ENCODE measurements at regions not wholly inside any gene's neighbourhood (a gene's known extent, or its start where the extent isn't known, plus 50 kb on each side); places are given as distances from the start of the nearest gene placed in this dataset.

DNA sequence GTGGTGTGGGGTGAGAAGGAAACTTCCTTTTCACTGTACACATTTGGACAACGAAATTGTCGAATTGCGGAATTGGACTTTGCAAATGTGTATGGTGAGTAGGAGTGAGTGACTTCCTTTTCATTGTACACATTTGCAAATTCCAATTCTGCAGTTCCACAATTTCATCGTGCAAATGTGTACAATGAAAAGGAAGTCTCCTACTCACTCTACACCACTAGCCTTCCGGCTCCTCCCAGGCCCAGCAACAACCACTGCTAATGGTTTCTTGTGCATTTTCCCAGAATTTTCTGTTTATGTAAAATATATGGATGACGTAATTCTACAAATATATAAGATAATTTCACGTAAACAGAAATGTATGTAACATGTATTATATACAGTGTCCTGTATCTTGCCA is 118.5 kb downstream of the ARL4A start:
- no peaks in the 10 kb centered on the region for H3K9me3 ChIP-seq (replicated peaks; ENCODE audit: insufficient read depth, low read length)
- TF ChIP-seq, protein P1, sequence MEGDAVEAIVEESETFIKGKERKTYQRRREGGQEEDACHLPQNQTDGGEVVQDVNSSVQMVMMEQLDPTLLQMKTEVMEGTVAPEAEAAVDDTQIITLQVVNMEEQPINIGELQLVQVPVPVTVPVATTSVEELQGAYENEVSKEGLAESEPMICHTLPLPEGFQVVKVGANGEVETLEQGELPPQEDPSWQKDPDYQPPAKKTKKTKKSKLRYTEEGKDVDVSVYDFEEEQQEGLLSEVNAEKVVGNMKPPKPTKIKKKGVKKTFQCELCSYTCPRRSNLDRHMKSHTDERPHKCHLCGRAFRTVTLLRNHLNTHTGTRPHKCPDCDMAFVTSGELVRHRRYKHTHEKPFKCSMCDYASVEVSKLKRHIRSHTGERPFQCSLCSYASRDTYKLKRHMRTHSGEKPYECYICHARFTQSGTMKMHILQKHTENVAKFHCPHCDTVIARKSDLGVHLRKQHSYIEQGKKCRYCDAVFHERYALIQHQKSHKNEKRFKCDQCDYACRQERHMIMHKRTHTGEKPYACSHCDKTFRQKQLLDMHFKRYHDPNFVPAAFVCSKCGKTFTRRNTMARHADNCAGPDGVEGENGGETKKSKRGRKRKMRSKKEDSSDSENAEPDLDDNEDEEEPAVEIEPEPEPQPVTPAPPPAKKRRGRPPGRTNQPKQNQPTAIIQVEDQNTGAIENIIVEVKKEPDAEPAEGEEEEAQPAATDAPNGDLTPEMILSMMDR (IDR thresholded peaks at IDR 0.05; ENCODE audit: low read length), result no peak
- TF ChIP-seq EZH2phosphoT487 (IDR thresholded peaks at IDR 0.05; ENCODE audit: low read length) (no peak), EZH2 (optimal IDR thresholded peaks at IDR 0.05; ENCODE audit: low read depth, low read length) (no peak)
- no peak overlapping the region for H3K27ac ChIP-seq (ENCODE audit: low read length)
- no peaks in the 10 kb centered on the region for H3K79me2 ChIP-seq (ENCODE audit: low read length)
- no peaks in the 10 kb centered on the region for H3K27me3 ChIP-seq (replicated peaks; ENCODE audit: insufficient read depth, low read length)
- no peak for DNase-seq
- no peak overlapping the region for H3K4me3 ChIP-seq (ENCODE audit: low read length)
- no peak overlapping the region for H3K9ac ChIP-seq (ENCODE audit: low read length)
- H3K9me2 ChIP-seq (replicated peaks; ENCODE audit: insufficient read depth, low read length), result no peaks in the 10 kb centered on the region
- H3K4me1 ChIP-seq (ENCODE audit: low read length), result no peaks in the 10 kb centered on the region
- H4K20me1 ChIP-seq (ENCODE audit: insufficient read depth, low read length), result no peaks in the 10 kb centered on the region
- no peak overlapping the region for H2AFZ ChIP-seq (ENCODE audit: low read length)
- no peak overlapping the region for H3K4me2 ChIP-seq (ENCODE audit: low read depth, low read length)
- no peaks in the 10 kb centered on the region for H3F3A ChIP-seq (ENCODE audit: insufficient read depth, low read length)
- no peaks in the 10 kb centered on the region for H3K36me3 ChIP-seq (replicated peaks; ENCODE audit: insufficient read depth, low read length)

DNA sequence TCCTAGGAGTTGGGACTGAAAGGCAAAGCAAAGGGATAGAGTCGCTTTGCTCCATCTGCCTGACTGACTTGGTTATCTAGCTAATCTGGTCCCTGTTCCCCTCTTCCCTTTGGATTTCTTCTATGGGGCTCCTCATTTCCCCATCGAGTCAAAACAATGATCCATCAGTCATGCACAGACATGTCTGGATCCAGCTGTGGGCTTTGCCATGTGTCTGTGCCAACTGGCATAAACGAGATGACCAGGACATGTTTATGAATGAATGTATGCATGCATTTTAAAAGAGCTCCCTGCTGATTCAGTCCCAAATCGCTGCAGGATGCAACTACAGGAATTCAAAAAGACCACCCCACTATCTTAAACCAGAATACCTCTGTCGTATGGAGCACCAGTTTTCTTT is 122.0 kb downstream of the ARL4A start:
- no peaks in the 10 kb centered on the region for H3K9me3 ChIP-seq (replicated peaks; ENCODE audit: insufficient read depth, low read length)
- no peaks in the 10 kb centered on the region for H3K79me2 ChIP-seq (ENCODE audit: low read length)
- no peak overlapping the region for H3K27ac ChIP-seq (ENCODE audit: low read length)
- H3K9ac ChIP-seq (ENCODE audit: low read length), result no peak overlapping the region
- no peaks in the 10 kb centered on the region for H3K4me1 ChIP-seq (ENCODE audit: low read length)
- H3K9me2 ChIP-seq (replicated peaks; ENCODE audit: insufficient read depth, low read length), result no peaks in the 10 kb centered on the region
- DNase-seq, result no peak
- H4K20me1 ChIP-seq (ENCODE audit: insufficient read depth, low read length), result no peaks in the 10 kb centered on the region
- H3K4me2 ChIP-seq (ENCODE audit: low read depth, low read length), result no peak overlapping the region
- no peaks in the 10 kb centered on the region for H3K36me3 ChIP-seq (replicated peaks; ENCODE audit: insufficient read depth, low read length)
- H3F3A ChIP-seq (ENCODE audit: insufficient read depth, low read length), result no peaks in the 10 kb centered on the region
- no peak overlapping the region for H3K4me3 ChIP-seq (ENCODE audit: low read length)
- TF ChIP-seq, protein P1 (IDR thresholded peaks at IDR 0.05; ENCODE audit: low read length), result no peak
- no peaks in the 10 kb centered on the region for H3K27me3 ChIP-seq (replicated peaks; ENCODE audit: insufficient read depth, low read length)
- H2AFZ ChIP-seq (ENCODE audit: low read length), result no peak overlapping the region

DNA sequence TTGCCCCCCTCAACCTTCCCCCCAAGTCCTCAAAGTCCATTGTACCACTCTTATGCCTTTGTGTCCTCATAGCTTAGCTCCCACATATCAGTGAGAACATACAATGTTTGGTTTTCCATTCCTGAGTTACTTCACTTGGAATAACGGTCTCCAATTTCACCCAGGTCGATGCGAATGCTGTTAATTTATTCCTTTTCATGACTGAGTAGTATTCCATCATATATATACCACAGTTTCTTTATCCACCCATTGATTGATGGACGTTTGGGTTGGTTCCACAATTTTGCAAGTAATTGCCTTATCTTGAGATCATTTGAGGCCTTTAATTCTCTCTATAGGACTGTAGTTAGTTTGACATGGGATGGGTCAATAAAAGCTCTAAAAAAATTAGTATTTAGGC is 124.7 kb downstream of the ARL4A start:
- no peak for DNase-seq
- no peak overlapping the region for H2AFZ ChIP-seq (ENCODE audit: low read length)
- no peaks in the 10 kb centered on the region for H3K4me1 ChIP-seq (ENCODE audit: low read length)
- no peaks in the 10 kb centered on the region for H3K9me3 ChIP-seq (replicated peaks; ENCODE audit: insufficient read depth, low read length)
- no peaks in the 10 kb centered on the region for H3K79me2 ChIP-seq (ENCODE audit: low read length)
- no peaks in the 10 kb centered on the region for H4K20me1 ChIP-seq (ENCODE audit: insufficient read depth, low read length)
- no peak overlapping the region for H3K9ac ChIP-seq (ENCODE audit: low read length)
- no peaks in the 10 kb centered on the region for H3K36me3 ChIP-seq (replicated peaks; ENCODE audit: insufficient read depth, low read length)
- no peak overlapping the region for H3K4me3 ChIP-seq (ENCODE audit: low read length)
- no peak overlapping the region for H3K4me2 ChIP-seq (ENCODE audit: low read depth, low read length)
- no peaks in the 10 kb centered on the region for H3F3A ChIP-seq (ENCODE audit: insufficient read depth, low read length)
- TF ChIP-seq EZH2 (optimal IDR thresholded peaks at IDR 0.05; ENCODE audit: low read depth, low read length) (no peak), EZH2phosphoT487 (IDR thresholded peaks at IDR 0.05; ENCODE audit: low read length) (no peak)
- TF ChIP-seq, protein P1 (IDR thresholded peaks at IDR 0.05; ENCODE audit: low read length), result no peak
- H3K27ac ChIP-seq (ENCODE audit: low read length), result no peak overlapping the region
- no peaks in the 10 kb centered on the region for H3K27me3 ChIP-seq (replicated peaks; ENCODE audit: insufficient read depth, low read length)
- H3K9me2 ChIP-seq (replicated peaks; ENCODE audit: insufficient read depth, low read length), result no peaks in the 10 kb centered on the region

DNA sequence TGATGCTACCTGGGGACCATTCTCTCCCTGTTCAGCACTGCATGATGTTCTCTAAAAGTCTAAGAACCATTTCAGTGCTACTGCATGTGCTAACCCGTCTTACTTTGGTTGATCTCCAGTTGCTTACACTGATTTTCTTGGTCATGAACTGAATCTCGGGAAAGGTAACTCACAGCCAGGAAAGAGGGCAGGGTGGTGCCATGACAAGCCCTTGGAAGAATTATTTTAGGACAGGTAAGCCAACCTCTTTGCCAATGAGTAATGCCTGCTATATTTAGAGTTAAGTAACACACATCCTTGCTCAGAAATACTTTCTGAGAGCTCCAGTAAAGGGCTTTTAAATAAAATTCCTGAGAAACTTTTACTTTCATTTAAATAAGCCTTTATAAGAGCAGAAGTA is 126.7 kb downstream of the ARL4A start:
- H3F3A ChIP-seq (ENCODE audit: insufficient read depth, low read length), result no peaks in the 10 kb centered on the region
- H3K4me1 ChIP-seq (ENCODE audit: low read length), result no peaks in the 10 kb centered on the region
- no peaks in the 10 kb centered on the region for H3K9me2 ChIP-seq (replicated peaks; ENCODE audit: insufficient read depth, low read length)
- H2AFZ ChIP-seq (ENCODE audit: low read length), result no peak overlapping the region
- no peaks in the 10 kb centered on the region for H3K27me3 ChIP-seq (replicated peaks; ENCODE audit: insufficient read depth, low read length)
- TF ChIP-seq, protein P1 (IDR thresholded peaks at IDR 0.05; ENCODE audit: low read length), result no peak
- TF ChIP-seq EZH2phosphoT487 (IDR thresholded peaks at IDR 0.05; ENCODE audit: low read length) (no peak), EZH2 (optimal IDR thresholded peaks at IDR 0.05; ENCODE audit: low read depth, low read length) (no peak)
- no peak overlapping the region for H3K4me3 ChIP-seq (ENCODE audit: low read length)
- H3K36me3 ChIP-seq (replicated peaks; ENCODE audit: insufficient read depth, low read length), result no peaks in the 10 kb centered on the region
- no peak for DNase-seq
- no peaks in the 10 kb centered on the region for H3K79me2 ChIP-seq (ENCODE audit: low read length)
- H3K4me2 ChIP-seq (ENCODE audit: low read depth, low read length), result no peak overlapping the region
- H3K9me3 ChIP-seq (replicated peaks; ENCODE audit: insufficient read depth, low read length), result no peaks in the 10 kb centered on the region
- H3K27ac ChIP-seq (ENCODE audit: low read length), result no peak overlapping the region
- H4K20me1 ChIP-seq (ENCODE audit: insufficient read depth, low read length), result no peaks in the 10 kb centered on the region
- no peak overlapping the region for H3K9ac ChIP-seq (ENCODE audit: low read length)
